ENCODE measurements at regions not wholly inside any gene's neighbourhood (a gene's known extent, or its start where the extent isn't known, plus 50 kb on each side); places are given as distances from the start of the nearest gene placed in this dataset.

DNA sequence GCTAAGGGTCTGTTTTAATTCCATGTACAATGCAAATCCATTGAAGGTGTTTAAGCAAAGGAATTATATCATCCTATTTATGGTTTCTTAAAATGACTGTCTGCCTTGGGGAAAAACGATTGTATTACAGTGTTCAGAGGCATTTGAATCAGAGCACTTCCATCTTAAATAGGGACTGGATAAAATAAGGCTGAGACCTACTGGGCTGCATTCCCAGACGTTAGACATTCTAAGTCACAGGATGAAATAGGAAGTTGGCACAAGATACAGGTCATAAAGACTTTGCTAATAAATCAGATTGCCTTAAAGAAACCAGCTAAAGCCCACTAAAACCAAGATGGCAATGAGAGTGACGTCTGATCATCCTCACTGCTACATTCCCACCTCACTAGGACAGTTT lies 1167.2 kb upstream of the PABPC4L start:
- TF ChIP-seq, protein P1, sequence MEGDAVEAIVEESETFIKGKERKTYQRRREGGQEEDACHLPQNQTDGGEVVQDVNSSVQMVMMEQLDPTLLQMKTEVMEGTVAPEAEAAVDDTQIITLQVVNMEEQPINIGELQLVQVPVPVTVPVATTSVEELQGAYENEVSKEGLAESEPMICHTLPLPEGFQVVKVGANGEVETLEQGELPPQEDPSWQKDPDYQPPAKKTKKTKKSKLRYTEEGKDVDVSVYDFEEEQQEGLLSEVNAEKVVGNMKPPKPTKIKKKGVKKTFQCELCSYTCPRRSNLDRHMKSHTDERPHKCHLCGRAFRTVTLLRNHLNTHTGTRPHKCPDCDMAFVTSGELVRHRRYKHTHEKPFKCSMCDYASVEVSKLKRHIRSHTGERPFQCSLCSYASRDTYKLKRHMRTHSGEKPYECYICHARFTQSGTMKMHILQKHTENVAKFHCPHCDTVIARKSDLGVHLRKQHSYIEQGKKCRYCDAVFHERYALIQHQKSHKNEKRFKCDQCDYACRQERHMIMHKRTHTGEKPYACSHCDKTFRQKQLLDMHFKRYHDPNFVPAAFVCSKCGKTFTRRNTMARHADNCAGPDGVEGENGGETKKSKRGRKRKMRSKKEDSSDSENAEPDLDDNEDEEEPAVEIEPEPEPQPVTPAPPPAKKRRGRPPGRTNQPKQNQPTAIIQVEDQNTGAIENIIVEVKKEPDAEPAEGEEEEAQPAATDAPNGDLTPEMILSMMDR (IDR thresholded peaks at IDR 0.05; ENCODE audit: extremely low read depth, missing control alignments) = no peak
- DNase-seq (ENCODE audit: low spot score) = no peak

DNA sequence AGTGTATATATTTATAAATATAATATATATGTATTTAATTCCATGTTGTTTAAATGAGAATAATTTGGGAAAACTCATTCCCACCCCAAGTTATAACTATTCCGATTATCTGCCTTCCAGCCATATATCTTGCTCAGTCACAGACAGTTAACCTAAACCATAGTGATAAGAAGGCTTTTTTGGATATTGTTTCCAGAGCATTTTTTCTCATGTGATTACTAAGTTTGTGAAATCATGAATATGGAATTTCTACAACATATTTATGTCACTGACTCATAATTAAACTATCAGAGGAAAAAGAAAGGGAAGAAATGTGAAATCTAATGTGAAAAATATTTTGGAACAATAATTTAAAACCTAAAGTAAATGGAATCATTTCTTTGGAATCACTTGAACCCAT lies 1163.5 kb upstream of the PABPC4L start:
- DNase-seq (ENCODE audit: low spot score) = no peak
- TF ChIP-seq, protein P1 (IDR thresholded peaks at IDR 0.05; ENCODE audit: extremely low read depth, missing control alignments) = no peak

DNA sequence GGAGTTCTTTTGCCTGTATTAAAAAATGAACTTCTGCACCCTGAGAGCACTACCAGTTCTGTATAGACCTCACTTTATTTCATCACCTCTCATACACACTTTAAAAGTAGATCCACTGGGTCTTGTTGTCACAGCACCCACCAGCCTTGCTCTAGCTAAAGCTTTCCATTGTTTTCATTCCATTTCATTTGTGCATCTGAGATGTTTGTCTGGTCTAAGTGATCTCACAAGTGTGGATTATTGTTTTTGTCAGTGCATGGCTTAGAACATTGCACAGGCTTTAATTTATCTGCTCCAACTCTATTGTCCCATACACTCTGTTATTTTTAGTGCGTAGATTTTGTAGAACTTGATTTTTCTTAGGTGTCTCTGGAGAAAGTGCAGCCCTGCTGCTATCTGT lies 1157.5 kb upstream of the PABPC4L start:
- TF ChIP-seq, protein P1 (IDR thresholded peaks at IDR 0.05; ENCODE audit: extremely low read depth, missing control alignments) = no peak
- DNase-seq (ENCODE audit: low spot score) = no peak

DNA sequence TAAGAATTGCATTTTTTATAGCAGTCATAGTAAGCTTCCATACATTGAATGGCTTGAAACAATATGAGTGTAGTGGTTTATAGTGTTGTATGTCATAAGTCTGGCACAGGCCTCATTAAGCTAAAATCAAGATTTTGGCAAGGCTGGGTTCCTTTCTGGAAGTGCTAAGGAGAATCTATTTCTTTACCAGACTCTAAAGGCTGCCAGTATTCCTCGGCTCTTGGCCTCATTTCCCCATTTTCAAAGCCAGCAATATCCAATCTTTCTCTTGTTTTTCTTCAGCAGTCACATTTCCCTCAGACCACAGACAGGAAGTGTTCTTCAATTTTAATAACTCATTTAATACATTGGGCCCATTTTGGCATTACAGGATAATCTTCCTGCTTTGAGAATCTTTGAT lies 1155.5 kb upstream of the PABPC4L start:
- TF ChIP-seq, protein P1 (IDR thresholded peaks at IDR 0.05; ENCODE audit: extremely low read depth, missing control alignments) = no peak

DNA sequence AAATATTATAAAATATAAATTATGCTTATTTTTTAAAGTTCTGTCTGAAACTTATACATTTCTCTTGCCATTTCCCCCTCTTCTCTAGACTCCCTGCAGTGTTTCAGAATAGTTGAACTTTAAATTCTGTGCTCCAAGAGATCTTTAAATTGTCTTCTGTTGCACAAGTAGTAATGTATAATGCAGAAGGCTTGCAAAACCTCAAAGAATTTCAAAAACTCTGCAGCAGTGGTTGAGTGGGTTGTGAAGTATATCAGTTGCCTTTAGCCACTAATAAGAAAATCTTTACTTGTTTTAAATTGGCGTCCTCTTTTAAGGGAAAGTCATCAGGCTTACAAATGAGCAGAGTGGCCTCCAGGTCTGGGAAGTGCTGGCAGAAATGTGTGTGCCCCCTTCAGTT lies 1153.3 kb upstream of the PABPC4L start:
- TF ChIP-seq, protein P1 (IDR thresholded peaks at IDR 0.05; ENCODE audit: extremely low read depth, missing control alignments) = no peak
- DNase-seq (ENCODE audit: low spot score) = no peak

More for the DNA sequence above, 1155.5 kb upstream of the PABPC4L start:
- DNase-seq (ENCODE audit: low spot score) = no peak

DNA sequence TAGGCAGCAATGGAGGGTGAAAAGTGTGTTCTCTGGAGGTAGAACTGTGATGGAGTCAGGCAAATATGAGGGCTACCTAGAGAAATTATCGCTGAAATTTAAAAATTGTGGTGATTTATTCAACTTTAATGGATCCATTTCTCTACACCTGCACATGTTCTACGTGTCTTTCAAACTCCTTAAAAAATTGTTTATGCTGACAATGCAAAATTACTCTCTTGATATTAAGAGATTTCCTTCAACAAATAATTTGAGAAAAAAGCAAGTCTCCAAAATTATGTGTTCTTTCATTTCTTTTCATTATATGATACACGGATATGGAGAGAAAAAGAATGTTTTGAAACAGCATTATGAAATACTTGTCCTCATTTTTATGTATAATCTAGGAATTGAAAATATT lies 1151.4 kb upstream of the PABPC4L start:
- TF ChIP-seq, protein P1 (IDR thresholded peaks at IDR 0.05; ENCODE audit: extremely low read depth, missing control alignments) = no peak
- DNase-seq (ENCODE audit: low spot score) = no peak

DNA sequence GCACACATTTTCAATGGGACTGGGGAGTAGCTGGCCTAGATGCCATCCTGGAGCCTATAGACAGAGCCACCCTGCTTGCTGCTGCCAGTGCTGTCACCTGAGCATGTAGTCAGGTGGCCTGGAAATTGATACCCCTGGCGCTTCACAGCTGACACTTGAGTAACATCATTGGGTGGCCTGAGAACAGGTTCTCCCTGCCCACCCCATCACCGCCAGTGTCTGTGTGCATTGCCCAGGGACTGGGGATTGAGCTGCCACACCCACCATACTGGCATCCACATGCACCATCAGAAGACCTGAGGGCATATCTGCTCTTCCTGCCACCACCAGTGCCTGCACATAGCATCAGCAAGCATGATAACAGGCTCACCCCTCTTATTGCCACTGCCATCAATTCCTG lies 1142.9 kb upstream of the PABPC4L start:
- DNase-seq (ENCODE audit: low spot score) = no peak
- TF ChIP-seq, protein P1 (IDR thresholded peaks at IDR 0.05; ENCODE audit: extremely low read depth, missing control alignments) = no peak
